LNCAP (cell line): ENCODE measurements at regions not wholly inside any gene's neighbourhood (a gene's known extent, or its start where the extent isn't known, plus 50 kb on each side); places are given as distances from the start of the nearest gene placed in this dataset.

Source experiments
- TF ChIP-seq, protein P1 (sequence below): fragments of 450-650 bp; IDR thresholded peaks from 2 replicates; pipeline ENCODE4 v1.5.1; 2017; ENCODE audit warnings: mild to moderate bottlenecking

DNA sequence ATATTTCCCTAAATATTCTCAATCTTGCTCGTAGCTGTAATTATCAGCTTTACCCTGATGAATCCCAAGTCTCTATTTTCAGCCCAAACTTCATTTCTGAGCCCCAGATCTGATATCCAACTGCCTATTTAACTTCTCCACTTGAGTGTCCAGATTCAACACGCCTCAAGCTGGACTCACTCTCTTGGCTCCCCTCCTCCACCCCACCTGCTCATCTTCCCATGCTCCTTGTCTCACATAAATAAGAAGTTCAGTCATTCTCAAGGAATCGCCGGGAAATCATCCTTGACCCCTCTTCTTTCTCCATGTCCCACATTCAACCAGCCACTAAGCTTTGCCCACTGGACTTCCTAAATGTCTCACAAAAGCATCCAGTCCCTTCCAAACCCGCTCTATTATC, 89.9 kb upstream of the STMND1 start:
- TF ChIP-seq, protein P1, sequence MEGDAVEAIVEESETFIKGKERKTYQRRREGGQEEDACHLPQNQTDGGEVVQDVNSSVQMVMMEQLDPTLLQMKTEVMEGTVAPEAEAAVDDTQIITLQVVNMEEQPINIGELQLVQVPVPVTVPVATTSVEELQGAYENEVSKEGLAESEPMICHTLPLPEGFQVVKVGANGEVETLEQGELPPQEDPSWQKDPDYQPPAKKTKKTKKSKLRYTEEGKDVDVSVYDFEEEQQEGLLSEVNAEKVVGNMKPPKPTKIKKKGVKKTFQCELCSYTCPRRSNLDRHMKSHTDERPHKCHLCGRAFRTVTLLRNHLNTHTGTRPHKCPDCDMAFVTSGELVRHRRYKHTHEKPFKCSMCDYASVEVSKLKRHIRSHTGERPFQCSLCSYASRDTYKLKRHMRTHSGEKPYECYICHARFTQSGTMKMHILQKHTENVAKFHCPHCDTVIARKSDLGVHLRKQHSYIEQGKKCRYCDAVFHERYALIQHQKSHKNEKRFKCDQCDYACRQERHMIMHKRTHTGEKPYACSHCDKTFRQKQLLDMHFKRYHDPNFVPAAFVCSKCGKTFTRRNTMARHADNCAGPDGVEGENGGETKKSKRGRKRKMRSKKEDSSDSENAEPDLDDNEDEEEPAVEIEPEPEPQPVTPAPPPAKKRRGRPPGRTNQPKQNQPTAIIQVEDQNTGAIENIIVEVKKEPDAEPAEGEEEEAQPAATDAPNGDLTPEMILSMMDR, result no peak

GRCh38 chr6:17007749-17008148, 94.1 kb upstream of the STMND1 start:
- TF ChIP-seq, protein P1, result no peak

GRCh38 chr6:17006543-17006942, 95.3 kb upstream of the STMND1 start:
- TF ChIP-seq, protein P1, result no peak

GRCh38 chr6:17004269-17004668, 97.6 kb upstream of the STMND1 start:
- TF ChIP-seq, protein P1, result no peak

DNA sequence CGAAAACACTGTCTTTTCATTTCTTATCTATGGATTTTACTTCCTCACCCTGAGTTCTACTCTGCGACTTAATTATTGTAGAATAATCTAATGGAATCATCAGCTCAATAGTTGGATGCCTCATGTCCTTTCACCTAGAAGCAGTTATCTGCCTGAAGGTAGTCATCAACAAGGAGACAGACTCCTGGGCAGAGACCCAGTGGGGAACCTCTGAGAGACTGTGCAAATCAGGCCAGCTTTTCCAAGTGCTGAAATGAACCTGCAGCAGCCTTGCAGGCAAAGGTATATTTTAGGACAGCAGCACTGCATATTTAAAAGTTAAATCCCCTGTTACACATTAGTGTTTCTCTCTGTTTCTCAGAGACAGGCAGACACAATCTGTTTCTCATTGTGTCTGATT, 99.7 kb upstream of the STMND1 start:
- TF ChIP-seq, protein P1, result no peak

DNA sequence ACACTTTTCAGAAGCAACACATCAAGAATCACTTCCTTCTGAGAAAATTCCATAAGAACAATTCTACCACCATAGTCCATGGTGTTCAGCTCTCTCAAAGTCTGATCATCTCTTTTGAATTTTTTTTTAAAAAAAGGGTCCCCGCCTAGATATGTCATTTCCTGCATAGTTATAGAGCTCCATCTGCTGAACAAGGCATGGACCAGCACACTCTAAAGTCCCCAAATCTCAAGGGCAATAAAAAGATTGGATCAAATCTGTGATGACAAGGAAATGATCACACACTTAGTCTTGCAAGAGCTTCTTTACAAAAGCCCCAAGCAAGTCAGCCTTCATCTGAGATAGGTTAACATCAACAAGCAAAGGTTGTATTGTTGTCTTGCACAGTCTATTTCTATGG, 100.7 kb upstream of the STMND1 start:
- TF ChIP-seq, protein P1, result peak; percentile 37; the same call in 1 of the 2 replicates

GRCh38 chr6:16999491-17000436, 102.1 kb upstream of the STMND1 start:
- TF ChIP-seq, protein P1, result no peak
